Activated B cell treated with CpG ODN at 0.5 μM for 24 hours (primary cell): ENCODE measurements at regions not wholly inside any gene's neighbourhood (a gene's known extent, or its start where the extent isn't known, plus 50 kb on each side); places are given as distances from the start of the nearest gene placed in this dataset.
"Not testable (repeated sequence)": the region's sequence is repeated elsewhere in the genome, so short reads cannot be mapped to it uniquely, and the experiment has no call there.

ENCODE experiments used
- ATAC-seq: fragments of 200-7000 bp; cut with Tn5 transposase; one replicate; pipeline ENCODE4 v1.10.0; 2021; ENCODE audit warnings: low read depth, mild to moderate bottlenecking, moderate library complexity
- CTCF ChIA-PET: fragments of 350-600 bp; sonication (Branson Sonifier 250); formaldehyde crosslinking; loops from one replicate; lab custom pipeline; 2021; ENCODE audit warnings: antibody characterized with exemption; lab: Charles Lee
- POLR2A ChIA-PET: fragments of 350-600 bp; sonication (Branson Sonifier 250); formaldehyde crosslinking; loops from one replicate; lab custom pipeline; 2021; ENCODE audit warnings: antibody characterized with exemption; lab: Charles Lee
- DNase-seq: peaks from one replicate; pipeline ENCODE4 v3.0.0; 2022
- H3K27ac Mint-ChIP-seq: one replicate; pipeline ENCODE4 v1.8.0; 2020; ENCODE audit warnings: mixed read lengths
- H3K27me3 Mint-ChIP-seq: one replicate; pipeline ENCODE4 v1.8.0; 2021; ENCODE audit warnings: mixed read lengths
- H3K36me3 Mint-ChIP-seq: one replicate; pipeline ENCODE4 v1.8.0; 2021; ENCODE audit warnings: low read depth, mixed read lengths
- H3K4me1 Mint-ChIP-seq: one replicate; pipeline ENCODE4 v1.8.0; 2021; ENCODE audit warnings: mixed read lengths
- H3K4me3 Mint-ChIP-seq: one replicate; pipeline ENCODE4 v1.8.0; 2020; ENCODE audit warnings: mild to moderate bottlenecking, mixed read lengths
- H3K9me3 Mint-ChIP-seq: one replicate; pipeline ENCODE4 v1.8.0; 2020; ENCODE audit warnings: mixed read lengths
- intact Hi-C: fragments of 100-400 bp; cut with micrococcal nuclease; formaldehyde crosslinking; loops from one replicate; pipeline ENCODE4 v1.15.1; 2024
- TF ChIP-seq, protein P1 (sequence below): fragments of 200-600 bp; IDR thresholded peaks from one replicate; pipeline ENCODE4 v1.8.0; 2022; ENCODE audit warnings: antibody characterized with exemption, mild to moderate bottlenecking

DNA sequence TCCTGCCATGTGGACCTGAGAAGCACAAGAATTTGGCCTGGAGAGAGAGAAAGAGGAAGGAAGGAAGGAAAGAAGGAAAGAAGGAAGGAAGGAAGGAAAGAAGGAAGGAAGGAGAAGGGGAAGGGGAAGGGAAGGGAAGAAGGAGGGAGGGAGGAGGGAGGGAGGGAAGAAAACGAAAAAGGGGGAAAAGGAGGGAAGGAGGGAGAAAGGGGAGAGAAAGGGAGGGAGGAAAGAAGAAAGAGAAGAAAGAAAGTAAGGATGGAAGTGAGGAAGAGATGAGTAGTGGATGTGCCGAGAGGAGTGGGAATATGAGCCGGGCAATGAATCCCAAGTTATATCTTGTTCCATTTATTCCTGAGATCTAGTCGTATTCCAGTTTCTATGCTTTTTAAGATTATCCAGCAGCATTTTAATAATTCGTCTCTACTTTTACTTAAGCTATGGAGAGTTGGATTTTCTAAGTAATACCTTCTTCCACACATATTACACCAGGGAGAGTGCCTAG is 247.8 kb downstream of the TDRD15 start:
- Mint-ChIP-seq H3K4me1 (no peaks in the 10 kb centered on the region), H3K36me3 (no peaks in the 10 kb centered on the region), H3K27ac (no peak overlapping the region), H3K4me3 (no peak overlapping the region), H3K27me3 (no peaks in the 10 kb centered on the region), H3K9me3 (no peaks in the 10 kb centered on the region)
- ATAC-seq (no peak), DNase-seq (no peak)
- ChIA-PET POLR2A (no interaction called here), CTCF (no interaction called here)
- TF ChIP-seq, protein P1, sequence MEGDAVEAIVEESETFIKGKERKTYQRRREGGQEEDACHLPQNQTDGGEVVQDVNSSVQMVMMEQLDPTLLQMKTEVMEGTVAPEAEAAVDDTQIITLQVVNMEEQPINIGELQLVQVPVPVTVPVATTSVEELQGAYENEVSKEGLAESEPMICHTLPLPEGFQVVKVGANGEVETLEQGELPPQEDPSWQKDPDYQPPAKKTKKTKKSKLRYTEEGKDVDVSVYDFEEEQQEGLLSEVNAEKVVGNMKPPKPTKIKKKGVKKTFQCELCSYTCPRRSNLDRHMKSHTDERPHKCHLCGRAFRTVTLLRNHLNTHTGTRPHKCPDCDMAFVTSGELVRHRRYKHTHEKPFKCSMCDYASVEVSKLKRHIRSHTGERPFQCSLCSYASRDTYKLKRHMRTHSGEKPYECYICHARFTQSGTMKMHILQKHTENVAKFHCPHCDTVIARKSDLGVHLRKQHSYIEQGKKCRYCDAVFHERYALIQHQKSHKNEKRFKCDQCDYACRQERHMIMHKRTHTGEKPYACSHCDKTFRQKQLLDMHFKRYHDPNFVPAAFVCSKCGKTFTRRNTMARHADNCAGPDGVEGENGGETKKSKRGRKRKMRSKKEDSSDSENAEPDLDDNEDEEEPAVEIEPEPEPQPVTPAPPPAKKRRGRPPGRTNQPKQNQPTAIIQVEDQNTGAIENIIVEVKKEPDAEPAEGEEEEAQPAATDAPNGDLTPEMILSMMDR, result no peak
- intact Hi-C loops, result no loop called here

DNA sequence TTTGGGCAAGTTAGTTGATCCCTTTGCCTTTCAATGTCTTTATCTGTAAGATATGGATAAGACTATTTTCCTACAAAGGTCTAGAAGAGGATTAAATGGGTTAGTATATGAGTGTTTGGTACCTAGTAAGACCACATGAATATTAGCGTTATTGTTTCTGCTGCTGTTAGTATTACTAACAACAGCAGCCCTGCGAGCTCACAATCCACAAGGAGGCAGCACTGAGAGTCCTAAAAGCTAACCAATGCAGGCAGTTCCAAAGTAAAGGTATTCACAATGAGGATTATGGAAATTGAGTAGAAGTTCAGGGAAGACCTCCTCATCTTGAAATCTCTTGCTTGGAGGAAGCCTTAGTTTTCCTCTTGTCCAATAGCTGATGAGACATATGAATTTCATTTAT is 248.9 kb downstream of the TDRD15 start:
- DNase-seq (no peak), ATAC-seq (no peak)
- ChIA-PET CTCF (no interaction called here), POLR2A (no interaction called here)
- Mint-ChIP-seq H3K27me3 (no peaks in the 10 kb centered on the region), H3K9me3 (no peaks in the 10 kb centered on the region), H3K4me1 (no peaks in the 10 kb centered on the region), H3K4me3 (no peak overlapping the region), H3K36me3 (no peaks in the 10 kb centered on the region), H3K27ac (no peak overlapping the region)
- intact Hi-C loops, result no loop called here
- TF ChIP-seq, protein P1, result no peak

DNA sequence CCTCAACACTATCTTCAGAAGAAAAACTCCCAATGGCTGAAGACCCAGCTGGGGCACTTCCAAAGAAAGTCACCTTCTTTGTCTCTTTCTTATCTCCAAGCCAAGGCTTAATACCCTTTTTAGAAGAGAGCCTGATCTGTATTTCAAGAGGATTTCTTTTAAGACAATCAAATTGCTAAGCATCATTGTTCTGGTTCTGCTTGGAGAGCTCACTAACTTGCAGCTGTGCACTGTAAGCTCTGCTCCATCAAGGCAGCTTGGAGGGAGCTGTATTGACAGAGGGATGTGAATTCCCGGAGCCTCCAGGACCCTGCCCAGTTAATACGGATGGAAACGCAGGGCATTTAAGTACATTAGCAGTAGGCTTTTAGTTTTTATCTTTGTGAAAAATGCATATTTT is 253.1 kb downstream of the TDRD15 start:
- Mint-ChIP-seq H3K36me3 (no peaks in the 10 kb centered on the region), H3K27me3 (no peaks in the 10 kb centered on the region), H3K9me3 (no peaks in the 10 kb centered on the region), H3K27ac (no peak overlapping the region), H3K4me1 (no peaks in the 10 kb centered on the region), H3K4me3 (no peak overlapping the region)
- POLR2A ChIA-PET, result no interaction called here
- CTCF ChIA-PET, result no interaction called here
- intact Hi-C loops, result no loop called here
- DNase-seq, result no peak
- ATAC-seq, result no peak
- TF ChIP-seq, protein P1, result no peak

DNA sequence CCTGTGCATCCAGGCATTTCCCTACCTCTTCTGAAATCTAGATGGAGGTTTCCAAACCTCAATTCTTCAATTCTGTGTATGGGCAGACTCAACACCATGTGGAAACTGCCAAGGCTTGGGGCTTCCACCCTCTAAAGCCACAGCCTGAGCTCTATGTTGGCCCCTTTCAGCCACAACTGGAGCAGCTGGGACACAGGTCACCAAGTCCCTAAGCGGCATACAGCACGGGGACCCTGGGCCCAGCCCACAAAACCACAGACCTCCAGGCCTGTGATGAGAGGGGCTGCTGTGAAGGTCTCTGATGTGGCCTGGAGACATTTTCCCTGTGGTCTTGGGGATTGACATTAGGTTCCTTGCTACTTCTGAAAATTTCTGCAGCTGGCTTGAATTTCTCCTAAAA is 255.4 kb downstream of the TDRD15 start:
- ChIA-PET CTCF (no interaction called here), POLR2A (no interaction called here)
- DNase-seq, result no peak
- H3K27me3 Mint-ChIP-seq, result no peaks in the 10 kb centered on the region
- TF ChIP-seq, protein P1, result no peak
- intact Hi-C loops, result no loop called here
- H3K4me3 Mint-ChIP-seq, result no peak overlapping the region
- no peaks in the 10 kb centered on the region for H3K36me3 Mint-ChIP-seq
- ATAC-seq, result no peak
- no peaks in the 10 kb centered on the region for H3K4me1 Mint-ChIP-seq
- no peaks in the 10 kb centered on the region for H3K9me3 Mint-ChIP-seq
- no peak overlapping the region for H3K27ac Mint-ChIP-seq

DNA sequence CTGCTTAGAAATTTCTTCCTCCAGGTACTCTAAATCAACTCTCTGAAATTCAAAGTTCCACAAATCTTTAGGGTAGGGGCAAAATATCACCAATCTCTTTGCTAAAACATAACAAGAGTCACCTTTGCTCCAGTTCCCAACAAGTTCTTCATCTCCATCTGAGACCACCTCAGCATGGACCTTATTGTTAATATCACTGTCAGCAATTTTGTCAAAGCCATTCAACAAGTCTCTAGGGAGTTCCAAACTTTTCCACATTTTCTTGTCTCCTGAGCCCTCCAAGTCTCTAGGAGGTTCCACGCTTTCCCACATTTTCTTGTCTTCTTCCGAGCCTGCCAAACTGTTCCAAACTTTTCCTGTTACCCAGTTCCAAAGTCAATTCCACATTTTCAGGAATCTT is 255.9 kb downstream of the TDRD15 start:
- H3K27ac Mint-ChIP-seq, H3K36me3 Mint-ChIP-seq, H3K4me1 Mint-ChIP-seq, H3K9me3 Mint-ChIP-seq, ATAC-seq, intact Hi-C loops, CTCF ChIA-PET, H3K4me3 Mint-ChIP-seq, H3K27me3 Mint-ChIP-seq, POLR2A ChIA-PET, DNase-seq: not testable (repeated sequence)

DNA sequence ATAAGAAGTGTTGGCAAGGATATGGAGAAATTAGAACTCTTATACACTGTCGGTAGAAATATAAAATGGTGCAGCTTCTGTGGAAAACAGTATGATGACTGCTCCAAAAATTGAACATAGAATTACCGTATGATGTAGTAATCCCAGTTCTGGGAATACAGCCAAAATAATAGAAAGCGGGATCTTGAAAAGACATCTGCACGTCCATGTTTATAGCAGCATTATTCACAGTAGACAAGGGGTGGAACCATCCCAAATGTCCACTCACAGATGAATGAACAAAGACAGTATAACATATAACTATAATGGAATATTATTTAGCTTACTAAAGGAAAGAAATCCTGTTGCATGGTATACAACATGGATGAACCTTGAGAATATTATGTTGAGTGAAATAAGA is 257.7 kb downstream of the TDRD15 start:
- Mint-ChIP-seq H3K4me1 (no peaks in the 10 kb centered on the region), H3K36me3 (no peaks in the 10 kb centered on the region), H3K27ac (no peak overlapping the region), H3K4me3 (no peak overlapping the region), H3K27me3 (no peaks in the 10 kb centered on the region), H3K9me3 (no peaks in the 10 kb centered on the region)
- intact Hi-C loops, result no loop called here
- ATAC-seq (no peak), DNase-seq (no peak)
- ChIA-PET POLR2A (no interaction called here), CTCF (no interaction called here)
- TF ChIP-seq, protein P1, result no peak
